ENCODE measurements at regions not wholly inside any gene's neighbourhood (a gene's known extent, or its start where the extent isn't known, plus 50 kb on each side); places are given as distances from the start of the nearest gene placed in this dataset.
"Not testable (repeated sequence)": the region's sequence is repeated elsewhere in the genome, so short reads cannot be mapped to it uniquely, and the experiment has no call there.

DNA sequence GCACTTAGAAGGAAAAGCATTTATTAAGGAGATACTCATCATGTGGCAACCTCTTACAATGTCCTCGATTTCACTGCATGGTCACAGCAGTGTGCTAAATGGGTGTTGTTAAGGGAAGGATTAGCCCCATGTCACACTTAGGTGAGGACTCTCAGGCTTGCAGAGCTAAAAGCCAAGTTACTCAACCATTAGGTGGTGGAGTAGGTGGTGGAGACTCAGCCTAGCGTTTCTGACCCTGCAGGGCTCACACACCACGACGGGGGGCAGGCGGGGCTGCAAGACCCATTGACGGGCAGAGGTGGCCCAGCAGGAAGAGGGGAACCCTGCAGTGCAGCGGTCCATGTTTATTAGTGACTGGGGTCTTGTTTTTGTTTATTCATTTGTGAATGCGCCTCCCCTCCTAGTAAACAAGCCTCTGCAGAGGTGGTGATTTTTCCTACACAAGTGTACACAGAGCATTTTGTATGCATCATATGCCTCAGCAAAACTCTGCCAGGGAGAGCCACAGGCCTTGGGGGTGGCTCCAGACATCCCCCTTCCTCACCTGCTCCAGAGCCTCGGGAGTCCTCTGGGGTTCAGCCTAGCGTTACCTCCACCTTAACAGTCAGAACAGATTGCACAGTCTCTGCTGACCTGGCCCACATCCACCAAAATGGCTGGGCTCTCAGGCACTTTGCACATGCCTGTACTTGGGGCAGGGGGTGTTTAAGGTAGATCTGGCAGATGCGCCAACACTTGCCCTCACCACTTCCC is 216.7 kb downstream of the C16orf95 start:
- DNase-seq (ENCODE audit: low spot score): no peak

DNA sequence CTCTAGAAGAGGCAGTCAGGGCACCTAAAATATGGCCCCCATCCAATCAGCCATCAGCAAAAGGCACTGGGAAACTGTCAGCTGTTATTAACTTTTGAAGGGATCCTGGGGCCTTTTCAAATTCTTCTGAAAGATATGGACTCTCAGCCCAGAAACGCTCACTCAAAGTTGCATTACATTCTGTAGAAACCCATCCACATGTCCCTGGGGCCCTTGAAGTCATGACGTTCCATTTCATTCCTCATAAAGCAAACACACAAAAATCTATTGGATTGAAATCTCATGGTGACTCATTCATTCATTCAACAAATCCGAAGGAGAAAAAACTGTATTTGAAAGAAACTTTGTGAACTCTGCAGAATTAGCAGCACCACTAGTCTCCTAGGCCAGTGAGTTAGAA is 215.3 kb downstream of the C16orf95 start:
- peak; percentile 26 for DNase-seq (ENCODE audit: low spot score)

DNA sequence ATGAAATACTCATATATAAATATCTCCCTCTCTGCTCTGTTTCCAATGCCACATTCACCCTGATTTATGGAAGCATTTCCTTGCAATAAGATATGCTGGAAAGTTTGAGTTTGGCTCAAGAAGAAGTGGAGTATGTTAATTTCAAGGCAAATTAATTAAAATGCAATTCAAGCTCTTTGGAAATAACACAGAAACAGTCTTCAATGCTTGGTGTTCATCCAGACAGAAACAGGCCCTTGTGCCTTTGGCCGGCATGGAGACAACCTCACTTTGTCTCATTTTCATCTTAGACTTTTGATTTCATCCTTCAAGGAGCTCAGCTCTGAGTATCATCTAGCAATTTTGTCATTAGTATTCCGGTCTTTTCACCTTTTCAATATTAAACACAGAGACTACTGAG is 210.0 kb downstream of the C16orf95 start:
- DNase-seq (ENCODE audit: low spot score): no peak

DNA sequence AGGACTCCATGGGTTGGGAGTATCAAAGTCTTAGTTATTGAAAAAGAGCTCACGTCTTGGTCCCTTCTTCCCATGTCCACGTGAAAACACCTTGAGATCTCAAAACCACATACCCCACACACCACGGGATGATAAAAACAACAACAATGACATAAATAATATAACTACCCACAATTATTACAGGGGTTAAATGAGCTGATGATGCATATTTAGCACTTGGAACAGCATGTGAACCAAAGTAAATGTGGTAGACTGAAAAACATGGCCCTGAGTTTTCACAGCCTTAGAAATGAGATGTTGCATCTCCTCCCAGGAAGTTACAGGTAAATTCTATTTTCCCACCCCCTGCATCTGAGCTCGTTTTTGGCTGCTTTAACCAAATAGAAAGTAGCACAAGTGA is 208.9 kb downstream of the C16orf95 start:
- DNase-seq (ENCODE audit: low spot score): no peak

DNA sequence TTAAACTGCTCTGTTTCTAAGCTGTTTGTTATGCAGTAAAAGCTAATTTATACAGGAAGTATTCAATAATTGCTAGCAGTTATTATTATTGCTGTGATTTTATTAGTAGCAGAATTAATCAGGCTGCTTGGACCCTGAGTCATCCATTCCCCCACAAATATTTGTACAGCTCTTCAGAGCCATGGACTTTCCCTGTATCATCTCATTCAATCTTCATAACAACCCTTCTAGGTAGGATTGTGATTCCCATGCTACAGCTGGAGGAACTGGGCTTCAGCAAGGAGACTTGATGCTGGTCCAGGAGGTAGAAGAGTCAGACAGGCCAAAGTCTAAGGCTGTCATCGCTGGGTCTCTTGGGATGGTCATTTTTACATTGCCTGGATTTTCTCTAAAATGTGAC is 208.3 kb downstream of the C16orf95 start:
- no peak for DNase-seq (ENCODE audit: low spot score)

DNA sequence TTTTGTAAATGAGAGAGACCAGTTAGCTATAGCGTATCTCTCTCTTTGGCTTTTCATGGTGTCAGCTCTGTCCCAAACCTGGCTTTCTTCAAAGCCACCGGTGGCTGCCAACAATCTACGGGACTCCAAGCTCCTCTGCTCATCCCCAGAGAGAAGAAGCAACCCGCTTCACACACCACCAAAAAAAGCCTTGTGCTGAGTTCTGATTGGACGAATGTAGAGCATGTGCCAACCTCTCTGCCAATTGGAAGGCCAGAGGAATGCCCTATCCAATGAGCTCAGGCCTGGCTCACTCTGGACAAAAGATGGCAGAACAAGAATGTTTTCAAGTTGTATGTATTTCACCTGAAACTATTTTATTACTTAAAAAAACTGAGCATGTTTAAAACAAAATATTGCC is 202.4 kb downstream of the C16orf95 start:
- no peak for DNase-seq (ENCODE audit: low spot score)

DNA sequence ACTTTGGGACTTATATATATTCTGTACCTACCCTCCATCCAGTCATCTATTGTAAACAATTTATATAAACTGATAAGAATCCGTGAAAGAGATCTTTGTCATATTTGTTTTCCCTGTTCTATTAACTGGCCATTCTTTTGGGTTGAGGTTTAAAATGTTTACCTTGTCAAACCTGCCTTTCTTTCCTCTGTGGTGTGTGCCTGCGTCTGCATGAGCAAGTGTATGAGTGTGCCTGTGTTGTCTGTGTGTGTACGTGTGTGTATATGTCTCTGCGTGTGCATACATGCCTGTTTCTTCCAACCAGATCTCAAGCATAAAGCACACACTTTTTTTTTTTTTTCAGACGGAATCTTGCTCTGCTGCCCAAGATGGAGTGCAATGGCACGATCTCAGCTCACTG is 201.5 kb downstream of the C16orf95 start:
- DNase-seq (ENCODE audit: low spot score): no peak

DNA sequence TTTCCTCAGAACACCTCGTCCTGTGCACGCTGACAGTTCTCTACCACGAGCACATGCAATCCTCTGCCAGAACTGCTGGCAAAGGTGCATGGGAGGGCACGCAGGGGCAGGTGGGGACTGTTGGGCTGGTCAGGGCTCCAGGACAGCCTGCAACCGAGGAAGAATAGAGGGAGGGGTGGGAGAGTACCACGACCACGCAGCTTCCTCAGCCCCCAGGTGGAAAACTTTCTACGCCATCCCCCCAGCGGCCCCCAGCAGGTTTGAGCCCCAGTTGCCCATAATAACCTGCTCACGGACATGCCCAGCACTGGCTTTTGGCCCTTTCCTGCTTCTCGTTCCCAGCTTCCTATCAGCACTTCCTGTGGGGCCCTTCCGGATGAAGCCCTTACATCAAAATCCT is 199.3 kb downstream of the C16orf95 start:
- no peak for DNase-seq (ENCODE audit: low spot score)

DNA sequence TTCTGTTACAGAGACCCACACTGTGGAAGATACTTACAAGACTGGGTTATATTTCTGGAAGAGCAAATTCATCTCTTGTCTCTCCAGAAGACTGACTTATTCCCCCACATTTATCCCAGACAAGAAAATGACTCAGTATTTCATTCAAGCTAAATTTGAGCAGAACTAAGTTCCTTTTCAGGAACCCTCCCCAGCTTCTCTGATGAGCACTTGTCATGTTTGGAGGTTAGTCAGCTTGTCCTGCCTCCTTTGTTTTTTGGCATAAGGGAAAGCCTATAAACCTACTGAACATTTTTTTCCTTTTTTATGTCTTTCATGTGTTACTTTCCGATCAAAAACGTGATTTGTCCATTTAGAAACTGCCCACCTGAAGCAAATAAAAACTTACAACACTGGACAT is 198.0 kb downstream of the C16orf95 start:
- DNase-seq (ENCODE audit: low spot score): no peak

DNA sequence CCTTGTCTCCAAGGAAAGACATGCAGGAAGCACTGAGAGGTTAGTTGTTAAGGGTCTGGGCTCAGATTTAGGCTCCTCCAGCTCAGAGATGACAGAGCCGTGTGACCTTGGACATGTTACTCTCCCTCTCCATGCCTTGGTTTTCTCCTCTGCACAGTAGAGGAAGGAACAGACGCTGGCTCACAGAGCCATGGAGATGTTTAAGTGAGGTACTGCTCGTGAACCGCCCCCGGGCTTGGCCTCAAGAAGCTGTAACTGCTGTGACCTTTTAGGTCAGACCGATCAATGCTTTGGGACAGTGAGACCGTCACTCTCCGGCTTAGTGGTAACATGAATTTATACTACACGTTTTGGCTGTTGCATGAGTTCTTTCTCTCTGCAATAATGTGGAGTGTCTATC is 197.4 kb downstream of the C16orf95 start:
- no peak for DNase-seq (ENCODE audit: low spot score)

DNA sequence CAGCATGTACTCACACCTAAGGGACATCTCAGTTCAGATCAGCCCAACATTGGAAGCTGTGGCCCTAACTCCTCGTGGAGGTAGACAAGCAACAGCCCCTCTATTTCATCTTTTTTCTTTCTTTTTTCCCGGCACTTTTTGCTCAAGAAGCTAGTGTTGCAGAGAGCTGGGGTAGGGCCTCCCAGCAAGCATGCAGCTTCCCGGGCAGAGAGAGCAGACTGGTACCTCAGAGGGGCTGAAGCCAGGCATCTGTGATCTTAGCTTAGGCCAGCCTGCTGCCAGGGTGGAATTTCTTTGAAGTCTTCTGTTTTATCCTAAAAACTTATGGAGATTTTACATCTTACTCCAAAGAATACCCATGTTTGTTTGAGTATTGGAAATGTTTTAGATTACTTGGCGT is 195.4 kb downstream of the C16orf95 start:
- DNase-seq (ENCODE audit: low spot score): no peak

DNA sequence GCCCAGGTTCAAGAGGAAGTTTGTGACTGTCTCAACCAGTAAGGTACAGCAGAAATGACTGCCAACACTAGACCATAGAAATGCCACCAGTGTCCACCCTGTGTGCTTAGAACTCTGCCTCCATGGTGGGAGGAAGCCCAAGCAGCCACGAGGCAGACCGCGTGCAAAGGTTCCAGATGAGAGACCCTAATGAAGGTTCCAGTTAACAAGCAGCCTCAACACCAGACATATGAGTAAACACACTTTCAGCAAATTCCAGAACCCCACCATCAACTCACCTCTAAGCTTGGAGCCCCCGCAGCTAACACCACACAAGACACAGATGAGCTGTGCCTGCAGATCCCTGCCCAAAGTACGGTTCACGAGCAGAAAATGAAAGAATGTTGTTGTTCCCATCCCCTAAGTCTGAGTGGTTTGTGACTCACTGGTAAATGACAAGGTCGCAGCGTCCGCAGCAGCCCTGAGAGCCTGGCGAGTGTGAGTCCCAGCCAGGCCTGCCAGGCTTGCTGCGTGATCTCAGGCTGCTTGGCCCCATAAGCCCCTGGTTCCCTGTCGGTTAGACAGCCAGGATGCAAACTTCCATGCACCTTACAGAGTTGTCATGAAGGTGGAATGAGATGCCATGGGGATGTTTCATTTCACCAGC is 193.7 kb downstream of the C16orf95 start:
- no peak for DNase-seq (ENCODE audit: low spot score)

DNA sequence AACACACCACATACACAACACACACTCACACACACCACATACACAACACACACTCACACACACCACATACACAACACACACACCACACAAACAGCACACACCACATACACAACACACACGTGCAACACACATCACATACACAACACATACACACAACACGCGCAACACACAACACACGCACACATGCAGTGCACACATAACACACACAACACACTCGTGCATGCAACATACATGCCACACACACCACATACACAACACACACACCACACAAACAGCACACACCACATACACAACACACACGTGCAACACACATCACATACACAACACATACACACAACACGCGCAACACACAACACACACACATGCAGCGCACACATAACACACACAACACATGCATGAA is 192.8 kb downstream of the C16orf95 start:
- DNase-seq (ENCODE audit: low spot score): not testable (repeated sequence)

DNA sequence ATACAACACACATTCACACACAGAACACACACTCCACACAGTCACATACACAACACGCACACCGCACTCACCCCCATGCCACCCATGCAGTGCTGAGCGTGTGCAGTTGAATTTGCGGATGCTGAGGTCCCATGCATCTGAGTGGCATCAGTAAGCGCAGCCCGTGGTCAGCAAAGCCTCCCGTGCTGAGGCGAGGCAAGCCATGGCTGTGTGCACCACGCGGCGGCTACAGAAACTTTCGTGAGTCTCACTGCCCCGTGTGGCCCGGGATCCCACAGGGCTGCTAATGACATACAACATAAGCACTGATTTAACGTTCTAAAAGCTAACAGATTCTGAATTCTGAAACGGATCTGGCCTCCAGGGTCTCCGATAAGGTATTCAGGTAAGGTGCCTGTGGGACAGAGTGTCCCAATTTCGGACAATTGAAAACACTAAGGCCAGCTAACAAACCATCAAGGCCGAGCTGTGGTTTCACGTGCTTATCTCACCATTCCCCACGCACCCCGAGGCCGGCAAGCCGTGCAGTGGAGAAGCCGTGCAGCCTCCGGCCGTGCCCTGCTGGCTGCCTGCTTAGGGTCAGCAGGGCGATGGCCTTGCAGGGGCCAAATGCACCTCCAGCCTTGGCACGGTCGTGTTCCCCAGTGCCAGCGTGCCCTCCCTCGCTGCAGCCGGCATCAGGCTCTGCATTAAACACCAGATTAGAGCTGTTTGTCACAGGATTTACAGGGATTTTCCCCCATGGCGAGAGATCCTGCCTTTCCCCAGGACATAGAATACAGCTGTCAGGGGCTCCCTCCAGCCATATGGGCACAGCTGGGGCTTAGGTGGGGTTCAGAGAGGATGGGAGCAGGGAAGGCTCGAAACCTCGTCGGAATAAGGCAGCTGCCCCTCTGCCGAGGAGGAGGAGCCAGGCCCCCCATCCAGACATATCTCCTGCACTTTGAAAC is 191.7 kb downstream of the C16orf95 start:
- no peak for DNase-seq (ENCODE audit: low spot score)

DNA sequence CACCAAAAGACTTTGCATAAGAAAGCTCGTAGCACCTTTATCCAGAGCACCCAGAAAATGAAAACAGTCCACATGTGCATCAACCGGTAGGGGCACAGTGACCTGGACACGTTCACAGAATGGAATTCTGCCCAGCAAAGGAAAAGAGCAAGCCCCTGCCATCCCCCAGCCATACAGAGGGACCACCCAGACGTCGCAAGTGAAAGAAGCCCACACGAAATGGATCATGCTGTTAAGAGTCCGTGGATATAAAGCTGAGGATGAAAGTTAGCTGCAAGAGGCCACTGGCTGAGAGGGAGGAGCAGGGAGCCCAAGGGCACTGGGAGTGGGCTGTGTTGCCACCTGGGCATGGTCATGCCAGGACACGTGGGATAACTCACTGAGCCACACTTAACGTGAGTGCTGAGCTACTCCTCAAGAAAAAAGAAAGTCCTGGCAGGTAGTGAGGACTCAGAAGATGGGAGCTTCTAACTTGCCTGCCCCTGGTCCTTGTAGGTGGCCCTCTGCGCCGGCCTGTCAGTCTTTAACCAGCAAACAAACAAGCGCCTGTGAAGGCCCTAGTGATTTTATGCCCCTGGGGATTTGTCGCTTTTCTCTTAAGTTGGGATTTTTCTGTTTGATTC is 190.7 kb downstream of the C16orf95 start:
- DNase-seq (ENCODE audit: low spot score): no peak

DNA sequence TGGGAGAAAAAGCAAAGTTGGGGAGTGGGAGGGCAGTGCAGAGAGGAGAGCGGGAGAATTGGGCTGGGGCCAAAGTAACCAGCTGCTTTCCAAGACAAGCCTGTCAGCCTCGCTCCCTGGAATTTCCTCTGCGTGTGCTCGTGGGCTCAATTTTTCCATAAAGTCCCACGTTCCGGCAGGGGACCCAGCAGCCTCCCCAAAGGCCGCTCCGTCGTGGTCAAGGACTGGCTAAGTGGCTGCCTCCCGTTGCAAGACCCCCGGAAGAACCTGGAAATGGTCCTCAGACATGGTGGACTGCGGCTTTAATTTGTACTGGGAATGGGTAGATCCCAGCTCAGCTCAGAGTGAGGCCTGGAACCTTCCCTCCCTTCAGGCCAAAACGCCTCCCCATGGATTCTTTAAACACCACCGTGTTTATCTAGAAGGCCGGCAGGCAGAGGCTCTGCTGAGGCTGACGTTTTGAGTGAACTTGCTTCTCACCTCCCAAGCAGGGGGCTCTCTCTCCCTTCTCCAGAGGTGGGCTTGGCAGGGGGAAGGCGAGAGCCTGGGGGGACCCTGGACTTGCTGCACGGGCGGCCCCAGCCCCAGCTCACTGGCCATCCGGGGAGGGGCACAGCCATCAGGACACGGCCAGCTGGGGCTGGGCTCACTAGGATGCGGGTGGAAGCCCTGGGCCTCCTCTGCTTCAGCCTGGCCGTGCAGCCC is 190.0 kb downstream of the C16orf95 start:
- DNase-seq (ENCODE audit: low spot score): peak; percentile 59

DNA sequence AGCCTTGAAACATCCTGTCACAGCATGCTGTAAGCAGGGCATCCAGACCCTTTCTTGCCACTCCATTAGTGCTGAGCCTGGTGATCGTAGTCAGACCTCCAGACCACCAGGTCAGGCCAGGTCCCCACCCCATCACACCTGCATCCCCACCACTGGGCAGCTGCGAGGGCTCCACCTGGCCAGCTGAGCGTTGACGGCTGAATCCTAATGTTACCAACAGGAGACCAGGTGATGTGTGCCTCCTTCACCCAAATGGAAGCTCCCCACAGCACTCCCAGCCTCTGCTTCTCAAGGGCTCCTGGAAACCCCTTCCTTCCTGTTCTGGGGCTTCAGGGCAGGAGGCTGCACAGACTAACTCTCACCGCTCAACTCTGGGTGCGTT is 189.4 kb downstream of the C16orf95 start:
- no peak for DNase-seq (ENCODE audit: low spot score)

DNA sequence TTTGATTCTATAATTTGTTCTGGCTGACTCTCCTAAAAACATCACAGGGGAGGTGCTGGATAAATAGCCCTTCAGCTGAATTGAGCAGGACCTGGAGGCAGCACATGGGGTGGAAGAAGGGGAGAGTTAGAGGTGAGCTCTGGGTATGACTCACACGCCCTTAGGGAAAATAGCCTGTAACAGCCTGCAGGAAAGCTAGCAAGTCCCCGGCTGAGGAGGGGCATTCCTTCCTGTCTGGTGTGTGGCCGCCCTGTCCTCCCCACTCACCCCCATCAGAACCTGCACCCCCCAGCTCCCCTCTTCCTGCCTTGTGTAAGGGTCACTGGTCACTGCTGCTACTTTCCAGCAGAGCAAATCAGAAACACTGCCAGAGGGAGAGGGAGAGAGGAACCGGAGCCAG is 187.4 kb downstream of the C16orf95 start:
- no peak for DNase-seq (ENCODE audit: low spot score)

DNA sequence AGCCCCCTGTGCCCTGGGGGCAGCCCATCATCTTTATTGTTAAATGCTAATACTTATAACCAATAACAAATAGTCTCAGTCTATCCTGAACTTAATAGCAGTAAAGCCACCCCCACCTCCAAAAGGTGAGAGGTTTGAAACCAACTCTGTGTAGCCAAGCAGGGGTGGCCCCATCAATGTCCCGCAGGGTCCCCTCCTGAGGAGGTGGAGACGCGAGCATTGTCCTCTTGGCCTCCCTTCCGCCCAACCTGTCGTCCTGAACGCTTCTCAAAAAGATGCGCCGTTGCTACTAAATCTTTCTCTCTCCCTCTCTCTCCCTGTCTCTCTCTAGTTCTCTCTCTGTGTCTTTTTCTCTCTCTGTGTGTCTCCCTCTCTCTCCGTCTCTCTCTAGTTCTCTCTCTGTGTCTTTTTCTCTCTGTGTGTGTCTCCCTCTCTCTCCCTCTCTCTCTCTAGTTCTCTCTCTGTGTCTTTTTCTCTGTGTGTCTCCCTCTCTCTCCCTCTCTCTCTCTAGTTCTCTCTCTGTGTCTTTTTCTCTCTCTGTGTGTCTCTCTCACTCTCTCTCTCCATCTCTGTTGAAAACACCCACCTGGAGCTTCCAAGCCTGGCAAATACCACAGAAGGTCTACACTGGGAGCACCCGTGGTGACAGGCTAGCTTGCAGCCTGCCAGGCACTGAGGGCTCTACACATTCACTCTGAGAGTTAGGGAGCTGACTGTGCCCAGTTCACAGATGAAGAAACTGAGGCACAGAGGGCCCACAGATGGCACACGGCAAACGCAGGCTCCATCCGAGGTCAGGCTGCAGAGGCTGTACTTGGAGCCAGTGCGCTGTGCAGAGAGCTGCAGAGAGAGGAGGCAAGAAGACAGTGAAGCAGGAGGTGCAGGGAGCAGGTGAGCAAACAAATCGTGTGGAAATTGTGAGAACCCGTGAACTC is 185.9 kb downstream of the C16orf95 start:
- no peak for DNase-seq (ENCODE audit: low spot score)

DNA sequence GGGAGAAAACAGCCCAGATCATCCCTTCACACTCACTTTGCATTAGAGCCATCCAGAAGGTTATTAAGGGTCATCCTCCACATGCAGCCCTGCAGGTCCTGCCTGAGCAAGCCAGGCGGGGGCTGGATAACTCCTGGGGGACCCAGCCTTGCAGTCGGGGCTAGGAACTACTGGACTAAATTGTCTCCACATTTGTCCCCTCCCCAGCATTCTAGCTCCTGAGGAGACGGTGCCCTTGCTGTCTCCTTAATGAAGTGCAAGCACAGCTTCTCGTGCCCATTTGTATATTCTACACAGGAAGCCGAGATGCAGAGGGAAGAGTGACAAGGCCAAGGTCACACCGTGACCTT is 185.2 kb downstream of the C16orf95 start:
- no peak for DNase-seq (ENCODE audit: low spot score)

Data from AG08396 (cell line).